ENCODE measurements at regions not wholly inside any gene's neighbourhood (a gene's known extent, or its start where the extent isn't known, plus 50 kb on each side); places are given as distances from the start of the nearest gene placed in this dataset.

GRCh38 chr6:166106076-166106686 is 61.5 kb downstream of the TBXT start:
- CTCF ChIA-PET: interaction anchor here (0.7 to 1.2 kb wide), 2 partner anchors 216 to 222 kb away, joined by 6 read pairs; no protein-coding TSS in a partner anchor
- POLR2A ChIA-PET: no interaction called here
- intact Hi-C loops (cut with micrococcal nuclease; ENCODE audit: unreplicated experiment): loop anchor here (2.0 to 10.0 kb wide), 2 partner anchors 221 to 381 kb away; no protein-coding TSS in a partner anchor
- Histone ChIP-seq H3K9me3 (ENCODE audit: control insufficient read depth, insufficient read depth, low read depth, low read length) (no peaks in the 10 kb centered on the region), H3K27ac (ENCODE audit: low read length) (no peak overlapping the region), H3K4me1 (ENCODE audit: control insufficient read depth, insufficient read depth, low read length) (no peaks in the 10 kb centered on the region), H3K4me3 (ENCODE audit: low read depth in 2 of 2, low read length in 2 of 2) (no peak overlapping the region), H3K27me3 (ENCODE audit: control insufficient read depth, insufficient read depth, low read length) (peaks cover 8% of the 10 kb centered on the region), H3K36me3 (ENCODE audit: control insufficient read depth, insufficient read depth, low read length) (no peaks in the 10 kb centered on the region)
- BruUV-seq (replicated peaks): no TSS peak
- in situ Hi-C loops (cut with HindIII; ENCODE audit: low pct_unique_long_range_greater_than_20kb, low sequenced_read_pairs): no loop called here
- DNase-seq (ENCODE audit: low read depth, low spot score) (peak; percentile 42), ATAC-seq (peak; percentile 92)
- TF ChIP-seq TCF7L2 (IDR thresholded peaks at IDR 0.05; ENCODE audit: low read depth, low read length): no peak
- TF ChIP-seq CTCF (IDR thresholded peaks at IDR 0.05): peak; percentile 90

GRCh38 chr6:166105341-166106075 is 62.1 kb downstream of the TBXT start:
- ATAC-seq: peak; percentile 37
- BruUV-seq (replicated peaks): no TSS peak
- in situ Hi-C loops (cut with HindIII; ENCODE audit: low pct_unique_long_range_greater_than_20kb, low sequenced_read_pairs): no loop called here
- TF ChIP-seq POLR2AphosphoS5 (IDR thresholded peaks at IDR 0.05; ENCODE audit: low read depth, low read length) (no peak), SIN3A (IDR thresholded peaks at IDR 0.05; ENCODE audit: borderline replicate concordance, insufficient read depth, low read depth, low read length) (no peak), REST (IDR thresholded peaks at IDR 0.05; ENCODE audit: insufficient read depth in 1 of 2, low read depth in 2 of 2, low read length in 1 of 2) (no peak), TCF7L2 (IDR thresholded peaks at IDR 0.05; ENCODE audit: low read depth, low read length) (no peak), CTCF (IDR thresholded peaks at IDR 0.05) (no peak)
- Histone ChIP-seq H3K27me3 (ENCODE audit: control insufficient read depth, insufficient read depth, low read length) (peaks cover 8% of the 10 kb centered on the region), H3K36me3 (ENCODE audit: control insufficient read depth, insufficient read depth, low read length) (no peaks in the 10 kb centered on the region), H3K9me3 (ENCODE audit: control insufficient read depth, insufficient read depth, low read depth, low read length) (no peaks in the 10 kb centered on the region), H3K4me3 (ENCODE audit: low read depth in 2 of 2, low read length in 2 of 2) (no peak overlapping the region), H3K27ac (ENCODE audit: low read length) (no peak overlapping the region), H3K4me1 (ENCODE audit: control insufficient read depth, insufficient read depth, low read length) (no peaks in the 10 kb centered on the region)
- ChIA-PET CTCF (interaction anchor here (1.2 kb wide), 1 partner anchor 215 kb away, joined by 6 read pairs; no protein-coding TSS in a partner anchor), POLR2A (no interaction called here)
- DNase-seq (ENCODE audit: low read depth, low spot score): no peak
- intact Hi-C loops (cut with micrococcal nuclease; ENCODE audit: unreplicated experiment): loop anchor here (2.0 to 10.0 kb wide), 2 partner anchors 221 to 381 kb away; no protein-coding TSS in a partner anchor

Measured in Panc1 (cell line).